Testis (tissue), 2 donors: ENCODE measurements at regions not wholly inside any gene's neighbourhood (a gene's known extent, or its start where the extent isn't known, plus 50 kb on each side); places are given as distances from the start of the nearest gene placed in this dataset.

ENCODE experiments used
- DNase-seq: peaks from one replicate; pipeline ENCODE4 v3.0.0-alpha.2; 2019
- H3K27ac ChIP-seq, 2 donors: fragments of 200-600 bp; sonication (generic); one replicate each; pipeline ENCODE4 v1.5.1; 2019
- H3K27me3 ChIP-seq: fragments of 200-600 bp; sonication (generic); one replicate; pipeline ENCODE4 v1.5.1; 2019
- H3K36me3 ChIP-seq: fragments of 200-600 bp; sonication (generic); one replicate; pipeline ENCODE4 v1.5.1; 2017; ENCODE audit warnings: low read depth; ENCODE audit errors: missing control alignments
- H3K4me1 ChIP-seq: fragments of 200-600 bp; sonication (generic); one replicate; pipeline ENCODE4 v1.5.1; 2019
- H3K4me3 ChIP-seq, 2 donors: fragments of 200-600 bp; sonication (generic); one replicate each; pipeline ENCODE4 v1.5.1; 2017 to 2019
- H3K9me3 ChIP-seq: fragments of 200-600 bp; sonication (generic); one replicate; pipeline ENCODE4 v1.5.1; 2017
- CTCF ChIP-seq, 3 experiments: fragments of 450-650 bp in 2 of 3; fragments of 200-600 bp in 1 of 3; sonication (generic) in 1 of 3; IDR thresholded peaks; one replicate each; pipeline ENCODE4 v1.5.1; 2016 to 2019; ENCODE audit warnings: antibody characterized with exemption in 3 of 3, mild to moderate bottlenecking in 2 of 3, moderate library complexity in 1 of 3
- POLR2A ChIP-seq: fragments of 450-650 bp; IDR thresholded peaks from one replicate; pipeline ENCODE4 v1.6.1; 2017; ENCODE audit warnings: antibody characterized with exemption, mild to moderate bottlenecking, moderate library complexity
- WGBS, 2 donors: methylation state at CpG; one replicate each; pipeline ENCODE4 v1.1.5; 2018; 5-methylcytosine and 5-hydroxymethylcytosine counted together
- intact Hi-C: fragments of 100-400 bp; cut with DNase I; formaldehyde crosslinking; loops from one replicate; pipeline ENCODE4 v1.15.1; 2023; ENCODE audit warnings: low total_unique reads

GRCh38 chr19:28285917-28286316 is 927.0 kb downstream of the UQCRFS1 start:
- Histone ChIP-seq H3K36me3 (no peaks in the 10 kb centered on the region), H3K4me1 (peaks cover 9% of the 10 kb centered on the region), H3K27ac (no peak overlapping the region), H3K4me3 (no peak overlapping the region), H3K27me3 (no peaks in the 10 kb centered on the region), H3K9me3 (no peaks in the 10 kb centered on the region)
- DNase-seq, result no peak
- intact Hi-C loops, result no loop called here
- 84% methylated on average over 2 of the region's 2 CpGs for WGBS, 2 donors
- TF ChIP-seq CTCF (IDR thresholded peaks at IDR 0.05), result no peak
- TF ChIP-seq POLR2A, result no peak

- Histone ChIP-seq H3K9me3 (no peaks in the 10 kb centered on the region), H3K27me3 (no peaks in the 10 kb centered on the region), H3K4me1 (peaks cover 9% of the 10 kb centered on the region), H3K36me3 (no peaks in the 10 kb centered on the region), H3K27ac (no peak overlapping the region), H3K4me3 (no peak overlapping the region)
- TF ChIP-seq CTCF (IDR thresholded peaks at IDR 0.05), result no peak
- no peak for TF ChIP-seq POLR2A
- no peak for DNase-seq
- intact Hi-C loops, result no loop called here
Measured at GRCh38 chr19:28285078-28285477, 927.9 kb downstream of the UQCRFS1 start.

GRCh38 chr19:28284389-28284788 is 928.6 kb downstream of the UQCRFS1 start:
- TF ChIP-seq POLR2A (no peak), CTCF (IDR thresholded peaks at IDR 0.05) (no peak)
- no peaks in the 10 kb centered on the region for H3K36me3 ChIP-seq
- H3K9me3 ChIP-seq, result no peaks in the 10 kb centered on the region
- peaks cover 9% of the 10 kb centered on the region for H3K4me1 ChIP-seq
- DNase-seq, result no peak
- no peaks in the 10 kb centered on the region for H3K27me3 ChIP-seq
- H3K27ac ChIP-seq, result no peak overlapping the region
- H3K4me3 ChIP-seq, result no peak overlapping the region
- intact Hi-C loops, result no loop called here

- Histone ChIP-seq H3K9me3 (no peaks in the 10 kb centered on the region), H3K36me3 (no peaks in the 10 kb centered on the region), H3K27me3 (no peaks in the 10 kb centered on the region), H3K4me3 (no peak overlapping the region), H3K4me1 (peaks cover under 1% of the 10 kb centered on the region), H3K27ac (no peak overlapping the region)
- no peak for DNase-seq
- no peak for TF ChIP-seq POLR2A
- no peak for TF ChIP-seq CTCF (IDR thresholded peaks at IDR 0.05)
- 64 to 78% methylated on average over 2 of the region's 2 CpGs for WGBS, 2 donors
- intact Hi-C loops, result no loop called here
Measured at GRCh38 chr19:28283592-28283991, 929.4 kb downstream of the UQCRFS1 start.

GRCh38 chr19:28281676-28282075 is 931.3 kb downstream of the UQCRFS1 start:
- Histone ChIP-seq H3K9me3 (no peaks in the 10 kb centered on the region), H3K4me3 (no peak overlapping the region), H3K36me3 (no peaks in the 10 kb centered on the region), H3K4me1 (no peaks in the 10 kb centered on the region), H3K27ac (no peak overlapping the region), H3K27me3 (no peaks in the 10 kb centered on the region)
- TF ChIP-seq POLR2A (no peak), CTCF (IDR thresholded peaks at IDR 0.05) (no peak)
- intact Hi-C loops, result no loop called here
- WGBS, 2 donors, result 81 to 91% methylated on average over 1 of the region's 1 CpG
- no peak for DNase-seq
